PC-9 (cell line): ENCODE measurements at regions not wholly inside any gene's neighbourhood (a gene's known extent, or its start where the extent isn't known, plus 50 kb on each side); places are given as distances from the start of the nearest gene placed in this dataset.

ENCODE experiments used
- BruUV-seq: library from RNA; stranded (reverse); fragments of 400-500 nt; replicated peaks from 2 replicates; lab custom pipeline; 2021; lab: Mats Ljungman, UMichigan
- CTCF ChIA-PET: fragments of 300-600 bp; sonication (Branson Sonifier 250); formaldehyde crosslinking; loops from one replicate; lab custom pipeline; 2022; ENCODE audit warnings: antibody characterized with exemption; lab: Charles Lee
- POLR2A ChIA-PET: fragments of 300-600 bp; sonication (Branson Sonifier 250); formaldehyde crosslinking; loops from one replicate; lab custom pipeline; 2022; ENCODE audit warnings: antibody characterized with exemption; ENCODE audit not compliant: unreplicated experiment; lab: Charles Lee
- DNase-seq, 2 experiments: peaks; one replicate each; pipeline versions ENCODE4 v3.0.0 to v3.0.0-alpha.2; 2015 to 2022; ENCODE audit warnings: mixed read lengths in 1 of 2
- H2AFZ ChIP-seq: fragments of 200-600 bp; sonication (generic); 2 replicates; pipeline ENCODE4 v1.8.1; 2017; ENCODE audit warnings: antibody characterized with exemption
- H3F3A ChIP-seq: fragments of 200-600 bp; sonication (generic); 2 replicates; pipeline ENCODE4 v1.8.1; 2017; ENCODE audit warnings: antibody characterized with exemption, mild to moderate bottlenecking, low read depth; ENCODE audit not compliant: insufficient read depth
- H3K27ac ChIP-seq: fragments of 200-600 bp; sonication (generic); 2 replicates; pipeline ENCODE4 v1.6.1; 2016; ENCODE audit warnings: mixed run types
- H3K27me3 ChIP-seq: fragments of 200-600 bp; sonication (generic); 2 replicates; pipeline ENCODE4 v1.6.1; 2016; ENCODE audit warnings: low read depth, mixed run types; ENCODE audit not compliant: insufficient read depth
- H3K36me3 ChIP-seq: fragments of 200-600 bp; sonication (generic); 2 replicates; pipeline ENCODE4 v1.6.1; 2016; ENCODE audit warnings: low read depth, mixed run types
- H3K4me1 ChIP-seq: fragments of 200-600 bp; sonication (generic); replicated peaks from 2 replicates; pipeline ENCODE4 v1.6.1; 2016; ENCODE audit warnings: mixed run types; ENCODE audit not compliant: insufficient read depth
- H3K4me2 ChIP-seq: fragments of 200-600 bp; sonication (generic); 2 replicates; pipeline ENCODE4 v1.6.1; 2017; ENCODE audit warnings: mixed run types
- H3K4me3 ChIP-seq: fragments of 200-600 bp; sonication (generic); 2 replicates; pipeline ENCODE4 v1.6.1; 2016; ENCODE audit warnings: mixed run types
- H3K79me2 ChIP-seq: fragments of 200-600 bp; sonication (generic); 2 replicates; pipeline ENCODE4 v1.6.1; 2017; ENCODE audit warnings: low read depth, mixed run types
- H3K9me2 ChIP-seq: fragments of 200-600 bp; sonication (generic); 2 replicates; pipeline ENCODE4 v1.8.1; 2017; ENCODE audit warnings: mild to moderate bottlenecking; ENCODE audit not compliant: insufficient read depth
- H3K9me3 ChIP-seq: fragments of 200-600 bp; sonication (generic); 2 replicates; pipeline ENCODE4 v1.8.1; 2016; ENCODE audit warnings: low read depth; ENCODE audit not compliant: insufficient read depth
- H4K20me1 ChIP-seq: fragments of 200-600 bp; sonication (generic); 2 replicates; pipeline ENCODE4 v1.8.1; 2017; ENCODE audit not compliant: insufficient read depth
- CTCF ChIP-seq: fragments of 200-600 bp; sonication (generic); conservative IDR thresholded peaks from 2 replicates; pipeline ENCODE4 v1.6.1; 2017; ENCODE audit warnings: mixed run types, antibody characterized with exemption, mild to moderate bottlenecking, moderate library complexity
- EZH2 ChIP-seq: fragments of 200-600 bp; sonication (generic); IDR thresholded peaks from 2 replicates; pipeline ENCODE4 v1.8.0; 2017; ENCODE audit warnings: antibody characterized with exemption, low read depth
- intact Hi-C: fragments of 100-400 bp; cut with micrococcal nuclease; formaldehyde crosslinking; loops from one replicate; pipeline ENCODE4 v1.10.0; 2022; ENCODE audit not compliant: unreplicated experiment

GRCh38 chr16:17984810-17985209 is 351.7 kb downstream of the NPIPA8 start:
- H3K9me2 ChIP-seq = no peaks in the 10 kb centered on the region
- TF ChIP-seq EZH2 (no peak), CTCF (no peak)
- intact Hi-C loops = no loop called here
- H3K9me3 ChIP-seq = no peaks in the 10 kb centered on the region
- no peak overlapping the region for H2AFZ ChIP-seq
- H3K36me3 ChIP-seq = no peaks in the 10 kb centered on the region
- no peaks in the 10 kb centered on the region for H3K79me2 ChIP-seq
- peaks cover 34% of the 10 kb centered on the region for H3K27me3 ChIP-seq
- POLR2A ChIA-PET = no interaction called here
- no peak overlapping the region for H3K4me2 ChIP-seq
- no peaks in the 10 kb centered on the region for H4K20me1 ChIP-seq
- no peak overlapping the region for H3K27ac ChIP-seq
- no peaks in the 10 kb centered on the region for H3K4me1 ChIP-seq
- H3F3A ChIP-seq = no peaks in the 10 kb centered on the region
- no peak overlapping the region for H3K4me3 ChIP-seq
- no peak for DNase-seq
- CTCF ChIA-PET = no interaction called here
- BruUV-seq = no TSS peak

GRCh38 chr16:17983847-17984639 is 352.5 kb downstream of the NPIPA8 start:
- CTCF ChIA-PET = no interaction called here
- Histone ChIP-seq H3K79me2 (no peaks in the 10 kb centered on the region), H3K36me3 (no peaks in the 10 kb centered on the region), H2AFZ (no peak overlapping the region), H3K4me2 (no peak overlapping the region), H3K9me3 (no peaks in the 10 kb centered on the region), H3K9me2 (no peaks in the 10 kb centered on the region), H3K27ac (no peak overlapping the region), H4K20me1 (no peaks in the 10 kb centered on the region), H3K27me3 (peaks cover 41% of the 10 kb centered on the region), H3K4me1 (no peaks in the 10 kb centered on the region), H3K4me3 (no peak overlapping the region), H3F3A (no peaks in the 10 kb centered on the region)
- no peak for TF ChIP-seq CTCF
- TF ChIP-seq EZH2 = no peak
- no TSS peak for BruUV-seq
- DNase-seq = no peak
- POLR2A ChIA-PET = no interaction called here
- intact Hi-C loops = no loop called here

- H3K4me3 ChIP-seq = no peak overlapping the region
- no peaks in the 10 kb centered on the region for H3K9me3 ChIP-seq
- no peaks in the 10 kb centered on the region for H3K4me1 ChIP-seq
- H2AFZ ChIP-seq = no peak overlapping the region
- H4K20me1 ChIP-seq = no peaks in the 10 kb centered on the region
- H3K36me3 ChIP-seq = no peaks in the 10 kb centered on the region
- no peaks in the 10 kb centered on the region for H3K79me2 ChIP-seq
- no peak for TF ChIP-seq EZH2
- TF ChIP-seq CTCF = no peak
- ChIA-PET CTCF (no interaction called here), POLR2A (interaction anchor here (0.7 kb wide), 1 partner anchor 26 kb away, joined by 4 read pairs; no protein-coding TSS in a partner anchor)
- no peaks in the 10 kb centered on the region for H3F3A ChIP-seq
- intact Hi-C loops = no loop called here
- no peak for DNase-seq
- H3K9me2 ChIP-seq = no peaks in the 10 kb centered on the region
- no TSS peak for BruUV-seq
- no peak overlapping the region for H3K27ac ChIP-seq
- no peak overlapping the region for H3K4me2 ChIP-seq
- peaks cover 44% of the 10 kb centered on the region for H3K27me3 ChIP-seq
Measured at GRCh38 chr16:17983114-17983513, 353.4 kb downstream of the NPIPA8 start.
